MM.1S (cell line): ENCODE measurements at regions not wholly inside any gene's neighbourhood (a gene's known extent, or its start where the extent isn't known, plus 50 kb on each side); places are given as distances from the start of the nearest gene placed in this dataset.

Source experiments
- EZH2 ChIP-seq: fragments of 300-600 bp; sonication (generic); optimal IDR thresholded peaks from 2 replicates; pipeline ENCODE3; 2017; ENCODE audit warnings: low read depth, mild to moderate bottlenecking, antibody characterized with exemption, low read length, mixed read lengths
- TF ChIP-seq, protein P1 (sequence below): fragments of 300-600 bp; sonication (generic); IDR thresholded peaks from 2 replicates; pipeline ENCODE4 v1.5.1; 2016; ENCODE audit warnings: antibody characterized with exemption, low read length, mixed read lengths

DNA sequence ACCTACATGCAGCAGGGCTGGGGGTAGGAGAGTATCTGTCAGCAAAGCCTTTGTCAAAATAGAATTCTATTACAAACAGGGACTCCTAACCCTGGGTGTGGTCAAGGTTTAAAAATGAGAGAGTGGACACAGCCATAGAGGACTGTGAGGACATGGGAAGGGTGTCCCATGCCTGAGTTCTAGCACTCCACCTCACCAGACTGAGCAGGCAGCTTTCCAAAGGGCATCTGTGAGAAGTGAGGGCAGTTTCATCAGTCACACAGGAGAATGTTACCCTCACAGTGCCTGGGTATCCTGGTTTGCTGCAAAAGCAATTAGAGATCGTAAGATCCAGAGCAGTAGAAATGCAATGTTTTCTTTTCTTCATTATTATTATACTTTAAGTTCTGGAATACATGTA lies 174.9 kb upstream of the UBL3 start:
- TF ChIP-seq, protein P1, sequence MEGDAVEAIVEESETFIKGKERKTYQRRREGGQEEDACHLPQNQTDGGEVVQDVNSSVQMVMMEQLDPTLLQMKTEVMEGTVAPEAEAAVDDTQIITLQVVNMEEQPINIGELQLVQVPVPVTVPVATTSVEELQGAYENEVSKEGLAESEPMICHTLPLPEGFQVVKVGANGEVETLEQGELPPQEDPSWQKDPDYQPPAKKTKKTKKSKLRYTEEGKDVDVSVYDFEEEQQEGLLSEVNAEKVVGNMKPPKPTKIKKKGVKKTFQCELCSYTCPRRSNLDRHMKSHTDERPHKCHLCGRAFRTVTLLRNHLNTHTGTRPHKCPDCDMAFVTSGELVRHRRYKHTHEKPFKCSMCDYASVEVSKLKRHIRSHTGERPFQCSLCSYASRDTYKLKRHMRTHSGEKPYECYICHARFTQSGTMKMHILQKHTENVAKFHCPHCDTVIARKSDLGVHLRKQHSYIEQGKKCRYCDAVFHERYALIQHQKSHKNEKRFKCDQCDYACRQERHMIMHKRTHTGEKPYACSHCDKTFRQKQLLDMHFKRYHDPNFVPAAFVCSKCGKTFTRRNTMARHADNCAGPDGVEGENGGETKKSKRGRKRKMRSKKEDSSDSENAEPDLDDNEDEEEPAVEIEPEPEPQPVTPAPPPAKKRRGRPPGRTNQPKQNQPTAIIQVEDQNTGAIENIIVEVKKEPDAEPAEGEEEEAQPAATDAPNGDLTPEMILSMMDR, result no peak
- no peak for TF ChIP-seq EZH2
